NCI-H2227 treated with DMSO at 0.1 percent for 48 hours (cell line): ENCODE measurements at regions not wholly inside any gene's neighbourhood (a gene's known extent, or its start where the extent isn't known, plus 50 kb on each side); places are given as distances from the start of the nearest gene placed in this dataset.
"Not testable (repeated sequence)": the region's sequence is repeated elsewhere in the genome, so short reads cannot be mapped to it uniquely, and the experiment has no call there.

Experiments used
- DNase-seq: peaks from one replicate; lab custom pipeline; 2025; lab: John Stamatoyannopoulos, UW

DNA sequence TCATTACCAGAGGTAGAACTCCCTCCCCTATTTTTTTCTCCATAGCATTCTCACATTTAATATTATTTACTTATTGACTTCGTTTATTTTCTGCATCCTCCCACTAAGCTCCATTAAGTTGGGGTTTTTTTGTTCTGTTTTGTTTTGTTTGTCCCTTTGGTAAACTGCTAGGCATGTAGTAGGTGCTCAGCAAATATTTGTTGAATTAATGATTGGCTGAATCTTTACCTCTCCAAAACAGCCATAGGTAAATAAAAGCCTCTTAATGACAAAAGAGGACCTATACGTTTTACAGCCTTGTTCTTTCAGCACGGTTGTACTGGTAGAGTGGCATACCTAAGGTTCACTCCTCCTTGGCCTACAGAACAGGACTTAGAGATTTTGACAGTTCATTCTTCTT, 52.0 kb downstream of the PRORP start:
- DNase-seq = no peak

DNA sequence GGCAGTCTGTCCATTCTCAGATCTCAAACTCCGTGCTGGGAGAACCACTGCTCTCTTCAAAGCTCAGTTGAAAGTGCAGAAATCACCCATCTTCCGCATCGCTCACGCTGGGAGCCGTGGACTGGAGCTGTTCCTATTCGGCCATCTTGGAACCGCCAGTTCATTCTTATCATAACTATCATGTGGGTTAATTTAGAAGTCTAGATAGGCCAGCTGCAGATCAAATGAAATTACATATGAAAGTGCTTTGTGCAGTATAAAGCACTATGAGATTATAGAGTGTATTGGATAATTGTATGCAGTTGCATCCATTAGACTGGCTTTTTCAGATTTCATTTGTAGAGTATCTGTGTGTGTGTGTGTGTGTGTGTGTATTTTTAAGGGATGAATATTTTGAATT, 57.8 kb downstream of the PRORP start:
- DNase-seq = no peak

DNA sequence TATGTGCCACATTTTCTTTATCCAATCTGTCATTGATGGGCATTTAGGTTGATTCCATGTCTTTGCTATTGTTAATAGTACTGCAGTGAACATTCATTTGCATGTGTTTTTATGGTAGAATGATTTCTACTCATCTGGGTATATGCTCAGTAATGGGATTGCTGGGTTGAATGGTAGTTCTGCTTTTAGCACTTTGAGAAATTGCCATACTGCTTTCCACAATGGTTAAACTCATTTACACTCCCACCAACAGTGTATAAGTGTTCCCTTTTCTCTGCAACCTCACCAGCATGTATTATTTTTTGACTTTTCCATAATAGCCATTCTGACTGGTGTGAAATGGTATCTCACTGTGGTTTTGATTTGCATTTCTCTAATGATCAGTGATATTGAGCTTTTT, 62.5 kb downstream of the PRORP start:
- DNase-seq = not testable (repeated sequence)

DNA sequence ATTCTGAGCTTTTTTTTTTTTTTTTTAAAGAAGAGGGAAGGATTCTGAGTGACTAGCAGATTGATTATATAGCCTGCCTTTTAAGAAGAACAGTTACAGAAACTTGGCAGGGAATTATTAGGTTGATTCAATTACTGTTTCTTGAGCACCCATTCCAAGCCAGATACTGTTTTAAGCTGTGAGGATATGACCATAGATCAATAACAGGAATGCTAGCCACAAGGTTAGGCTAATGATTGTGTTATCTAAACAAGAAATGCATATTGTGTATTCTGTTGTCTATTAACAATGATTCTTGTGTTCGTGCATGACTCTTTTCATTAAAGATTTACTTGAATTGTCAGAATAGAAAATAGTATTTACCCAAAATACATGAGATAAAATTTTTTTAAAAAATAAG, 67.1 kb downstream of the PRORP start:
- no peak for DNase-seq

DNA sequence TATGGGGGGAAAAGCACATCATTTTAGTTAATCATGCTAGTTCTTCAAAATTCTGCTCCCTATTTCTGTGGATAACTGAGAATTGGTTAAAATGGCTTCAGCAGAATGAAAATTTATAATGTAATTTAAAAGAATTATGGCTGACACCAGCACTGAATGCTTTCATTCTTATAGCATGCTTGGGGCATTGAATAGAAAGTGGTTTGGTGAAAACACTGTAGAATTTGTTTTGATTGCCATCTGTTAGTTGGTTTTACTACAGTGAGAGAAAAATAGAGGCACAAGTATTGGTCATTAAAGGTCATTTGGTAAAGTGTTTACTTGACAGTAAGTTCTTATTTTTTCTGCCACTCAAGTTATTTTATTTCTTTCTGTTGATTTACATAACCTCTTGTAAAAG, 70.8 kb downstream of the PRORP start:
- no peak for DNase-seq

DNA sequence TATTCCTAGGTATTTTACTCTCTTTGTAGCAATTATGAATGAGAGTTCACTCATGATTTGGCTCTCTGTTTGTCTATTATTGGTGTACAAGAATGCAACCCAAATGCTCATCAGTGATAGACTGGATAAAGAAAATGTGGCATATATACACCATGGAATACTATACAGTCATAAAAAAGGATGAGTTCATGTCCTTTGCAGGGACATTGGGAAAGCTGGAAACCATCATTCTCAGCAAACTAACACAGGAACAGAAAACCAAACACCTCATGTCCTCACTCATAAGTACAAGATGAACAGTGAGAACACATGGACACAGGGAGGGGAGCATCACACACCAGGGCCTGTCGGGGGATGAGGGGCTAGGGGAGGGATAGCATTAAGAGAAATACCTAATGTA, 71.8 kb downstream of the PRORP start:
- DNase-seq = not testable (repeated sequence)

DNA sequence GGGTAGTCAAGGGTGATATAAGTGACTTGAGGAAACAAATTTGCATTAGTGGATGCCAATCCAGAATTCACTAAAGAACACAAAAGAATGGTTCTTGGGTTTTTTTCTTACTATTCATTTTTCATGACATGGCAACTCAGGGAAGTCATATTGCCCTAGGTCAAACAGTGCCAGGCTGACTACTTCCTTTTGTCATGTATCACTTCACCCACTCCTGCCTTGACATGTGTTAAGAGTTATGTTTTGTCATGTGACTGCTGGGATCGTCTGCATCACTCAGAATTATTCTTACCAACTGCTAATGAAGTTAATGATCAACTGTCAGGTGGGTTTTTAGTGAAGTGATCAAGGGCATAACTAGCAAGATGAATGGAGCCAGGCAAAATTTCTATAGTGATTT, 74.2 kb downstream of the PRORP start:
- DNase-seq = no peak

DNA sequence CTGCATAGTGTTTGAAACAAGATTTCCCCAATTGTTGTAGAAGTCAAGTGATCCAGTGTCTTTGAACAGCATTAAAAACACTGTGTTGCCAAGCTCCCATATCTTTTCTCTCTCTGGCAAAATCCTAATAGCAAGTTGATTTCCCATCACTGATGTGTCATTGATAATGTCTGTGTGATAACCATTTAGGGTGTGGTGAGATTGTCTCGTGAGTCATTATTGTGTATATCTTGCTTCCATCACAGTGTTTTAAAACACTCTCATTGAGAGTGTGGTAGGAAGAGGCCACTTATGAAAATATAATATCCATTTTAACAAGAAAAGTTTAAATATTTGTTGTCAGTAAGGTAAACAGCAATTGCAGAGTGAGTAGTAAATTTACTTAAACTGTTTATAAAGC, 74.7 kb downstream of the PRORP start:
- DNase-seq = no peak

DNA sequence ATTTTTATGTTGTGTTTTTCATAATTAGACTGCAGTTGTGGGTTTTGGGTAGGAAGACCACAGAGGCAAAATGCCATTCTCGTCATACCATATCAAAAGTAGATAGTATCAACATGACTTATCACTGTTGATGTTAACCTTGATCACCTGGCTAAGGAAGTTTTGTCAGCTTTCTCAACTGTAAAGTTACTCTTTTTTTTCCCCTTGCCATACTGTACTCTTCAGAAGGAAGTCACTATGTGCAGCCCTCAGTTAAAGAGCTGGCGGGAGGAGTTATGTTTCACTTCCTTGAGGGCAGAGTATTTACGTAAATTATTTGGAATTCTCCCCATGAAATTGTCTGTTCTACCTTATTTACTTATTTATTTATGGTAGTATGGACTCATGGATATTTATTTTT, 78.7 kb downstream of the PRORP start:
- DNase-seq = no peak

DNA sequence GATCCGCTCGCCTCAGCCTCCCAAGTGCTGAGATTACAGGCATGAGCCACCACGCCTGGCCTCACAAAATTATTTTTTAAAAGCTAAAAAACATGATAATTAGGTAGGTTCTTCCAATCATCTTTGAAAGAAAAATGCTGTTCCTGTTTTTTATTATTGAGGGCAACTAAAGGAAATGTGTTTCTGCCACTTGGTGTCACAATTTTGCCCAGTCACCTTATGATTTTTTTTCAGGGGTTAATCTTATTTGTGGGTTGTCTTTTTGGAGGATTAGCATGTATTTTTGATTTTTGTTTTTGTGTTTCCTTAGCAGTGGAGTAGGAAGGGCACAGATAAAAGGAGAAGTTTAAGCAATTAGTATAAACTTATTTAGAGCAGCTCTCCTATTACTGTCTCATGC, 79.8 kb downstream of the PRORP start:
- no peak for DNase-seq

DNA sequence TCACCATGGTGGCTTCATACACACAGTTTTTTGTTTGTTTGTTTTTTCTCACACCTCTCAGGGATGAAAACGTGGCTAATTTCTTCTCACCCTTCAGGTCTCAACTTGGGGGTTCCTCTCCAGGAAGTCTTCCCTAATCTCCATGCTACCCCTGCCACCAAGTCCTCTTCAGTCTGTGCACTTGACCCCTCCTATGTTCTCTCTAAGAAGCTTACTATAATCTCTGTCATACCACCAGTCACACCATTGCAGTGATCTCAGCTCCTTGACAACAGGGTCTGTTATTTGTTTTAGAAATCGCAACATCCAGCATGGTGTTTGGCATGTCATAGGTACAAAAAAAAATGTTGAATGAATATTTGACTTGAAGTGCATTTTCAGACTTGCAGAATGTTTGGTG, 83.4 kb downstream of the PRORP start:
- no peak for DNase-seq

DNA sequence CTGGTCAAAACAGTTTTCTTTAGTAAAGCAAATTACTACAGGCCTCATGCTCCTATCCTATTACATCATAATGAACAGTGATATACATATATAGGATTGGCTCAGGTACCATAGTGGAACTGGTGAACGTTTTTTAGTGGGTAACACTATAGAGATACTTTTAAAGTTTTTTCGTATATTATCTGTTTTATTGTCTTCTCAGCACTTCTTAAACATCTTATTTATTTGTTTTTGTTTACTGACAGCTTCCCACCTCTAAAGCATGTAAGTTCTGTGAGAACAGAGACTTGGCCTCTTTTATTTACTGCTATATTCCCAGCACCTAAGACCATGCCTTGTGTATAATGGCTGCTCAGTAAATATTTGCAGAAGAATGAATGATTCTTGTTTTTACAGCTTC, 81.1 kb upstream of the PSMA6 start:
- DNase-seq = no peak

DNA sequence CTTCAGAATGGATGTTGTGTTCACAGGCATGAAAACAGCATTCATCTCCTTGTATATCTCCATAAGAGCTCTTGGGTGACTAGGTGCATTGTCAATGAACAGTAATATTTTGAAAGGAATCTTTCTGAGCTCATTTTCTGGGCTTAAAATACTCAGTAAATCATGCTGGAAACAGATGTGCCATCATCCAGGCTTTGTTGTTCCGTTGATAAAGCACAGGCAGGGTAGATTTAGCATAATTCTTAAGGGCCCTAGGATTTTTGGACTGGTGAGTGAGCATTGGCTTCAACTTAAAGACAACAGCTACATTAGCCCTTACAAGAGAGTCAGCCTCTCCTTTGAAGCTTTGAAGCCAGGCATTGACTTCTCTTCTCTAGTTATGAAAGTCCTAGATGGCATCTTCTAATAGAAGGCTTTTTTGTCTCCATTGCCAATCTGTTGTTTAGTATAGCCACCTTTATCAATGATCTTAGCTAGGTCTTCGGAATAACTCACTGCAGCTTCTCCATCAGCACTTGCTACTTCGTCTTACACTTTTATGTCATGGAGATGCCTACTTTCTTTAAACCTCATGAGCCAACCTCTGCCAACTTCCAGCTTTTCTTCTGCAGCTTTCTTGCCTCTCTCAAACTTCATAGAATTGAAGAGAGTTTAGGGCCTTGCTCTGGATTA, 79.6 kb upstream of the PSMA6 start:
- DNase-seq = no peak

DNA sequence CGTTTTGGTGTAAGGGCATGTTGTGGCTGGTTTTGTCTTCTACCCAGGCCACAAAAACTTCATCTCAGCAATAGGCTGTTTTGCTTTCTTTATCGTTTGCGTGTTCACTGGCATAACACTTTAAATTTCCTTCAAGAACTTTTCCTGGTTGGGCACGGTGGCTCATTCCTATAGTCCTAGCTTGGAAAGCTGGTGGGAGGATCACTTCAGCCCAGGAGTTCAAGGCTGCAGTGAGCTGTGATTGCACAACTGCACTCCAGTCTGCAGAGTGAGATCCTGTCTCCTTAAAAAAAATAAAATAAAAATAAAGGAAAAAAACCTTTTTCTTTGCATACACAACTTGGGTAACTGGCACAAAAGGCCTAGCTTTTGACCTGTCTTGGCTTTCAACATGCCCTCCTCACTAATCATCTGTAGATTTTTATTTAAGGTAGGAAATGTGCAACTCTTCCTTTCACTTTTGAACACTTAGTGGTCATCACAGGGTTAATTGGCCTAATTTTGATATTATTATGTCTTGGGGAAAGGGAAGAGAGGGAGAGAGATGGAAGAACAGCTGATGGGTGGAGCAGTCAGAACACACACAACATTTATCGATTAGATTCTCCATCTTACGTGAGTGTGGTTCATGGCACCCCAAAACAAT, 78.9 kb upstream of the PSMA6 start:
- no peak for DNase-seq

DNA sequence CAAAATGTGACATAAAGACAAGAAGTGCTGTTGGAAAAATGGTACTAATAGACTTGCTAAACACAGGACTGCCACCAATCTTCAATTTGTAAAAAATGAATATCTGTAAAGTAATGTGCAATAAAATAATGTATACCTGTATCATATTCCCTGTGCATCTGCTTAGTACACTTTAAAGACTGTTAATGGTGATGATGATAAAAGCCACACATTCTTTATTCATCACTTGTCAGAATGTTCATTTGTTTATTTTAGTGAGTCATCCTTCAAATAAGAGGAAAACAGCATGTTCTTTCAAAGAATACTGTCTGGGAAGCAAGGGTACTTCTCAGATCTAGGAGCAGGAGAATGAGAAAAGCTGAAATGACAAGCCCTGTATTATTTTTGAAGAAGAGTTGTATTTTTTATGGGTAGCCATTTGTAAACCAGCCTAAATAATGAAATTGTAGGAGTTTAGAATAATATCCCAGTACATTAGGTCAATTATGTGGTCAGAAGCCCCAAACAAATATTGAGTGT, 78.3 kb upstream of the PSMA6 start:
- no peak for DNase-seq

DNA sequence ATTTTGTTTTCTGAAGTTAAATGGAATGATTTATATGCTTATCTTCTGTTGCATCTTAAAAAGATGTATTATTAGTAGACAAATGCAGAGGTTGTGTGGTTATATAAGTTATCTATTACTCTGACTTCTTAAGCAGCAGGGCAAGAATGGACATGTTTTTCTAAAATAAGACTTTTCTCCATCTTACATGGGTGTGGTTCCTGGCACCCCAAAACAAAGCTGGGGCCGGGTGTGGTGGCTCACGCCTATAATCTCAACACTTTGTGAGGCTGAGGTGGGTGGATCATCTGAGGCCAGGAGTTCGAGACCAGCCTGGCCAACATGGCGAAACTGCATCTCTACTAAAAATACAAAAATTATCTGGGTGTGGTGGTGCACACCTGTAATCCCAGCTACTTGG, 77.8 kb upstream of the PSMA6 start:
- DNase-seq = not testable (repeated sequence)

DNA sequence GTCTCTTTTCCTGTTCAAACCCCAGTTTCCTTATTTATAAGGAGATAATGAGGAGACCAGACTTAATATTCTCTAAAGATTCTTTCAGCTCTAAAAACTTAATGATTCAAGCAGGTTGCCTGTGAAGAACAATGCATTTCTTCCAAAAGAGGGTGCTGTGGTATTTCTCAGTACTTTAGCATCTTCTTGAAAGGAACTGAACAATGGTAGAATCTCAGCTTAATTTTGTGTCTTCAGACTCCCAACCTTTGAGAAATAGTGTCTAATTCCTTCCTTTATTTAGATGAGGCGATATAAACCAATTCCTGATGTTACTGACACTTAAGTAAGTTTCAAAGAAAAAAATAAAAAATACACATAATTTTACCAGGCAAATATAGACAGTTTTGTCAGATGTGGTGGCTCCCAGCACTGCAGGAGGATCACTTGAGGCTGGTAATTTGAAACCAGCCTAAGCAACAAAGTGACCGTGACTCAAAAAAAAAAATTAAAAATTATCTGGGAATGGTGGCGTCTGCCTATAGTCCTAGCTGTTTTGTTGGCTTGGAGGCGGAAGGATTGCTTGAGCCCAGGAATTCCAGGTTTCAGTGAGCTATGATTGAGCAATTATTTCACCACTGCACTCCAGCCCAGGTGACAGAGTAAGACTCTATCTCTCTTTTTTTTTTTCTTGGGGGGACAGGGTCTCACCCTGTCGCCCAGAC, 76.9 kb upstream of the PSMA6 start:
- DNase-seq = peak; percentile 19

DNA sequence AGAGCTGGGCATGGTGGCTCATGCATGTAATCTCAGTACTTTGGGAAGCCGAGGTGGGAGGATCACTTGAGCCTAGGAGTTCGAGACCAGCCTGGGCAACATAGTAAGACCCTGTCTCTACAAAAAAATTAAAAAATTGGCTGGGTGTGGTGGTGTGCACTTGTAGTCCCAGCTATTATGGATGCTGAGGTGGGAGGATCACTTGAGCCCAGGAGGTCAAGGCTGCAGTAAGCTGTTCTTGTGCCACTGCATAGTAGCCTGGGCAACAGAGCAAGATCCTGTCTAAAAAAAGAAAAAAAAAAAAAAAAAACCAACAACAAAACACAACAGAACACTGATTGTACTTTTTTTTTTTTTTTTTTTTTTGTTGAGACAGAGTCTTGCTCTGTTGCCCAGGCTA, 74.0 kb upstream of the PSMA6 start:
- not testable (repeated sequence) for DNase-seq

DNA sequence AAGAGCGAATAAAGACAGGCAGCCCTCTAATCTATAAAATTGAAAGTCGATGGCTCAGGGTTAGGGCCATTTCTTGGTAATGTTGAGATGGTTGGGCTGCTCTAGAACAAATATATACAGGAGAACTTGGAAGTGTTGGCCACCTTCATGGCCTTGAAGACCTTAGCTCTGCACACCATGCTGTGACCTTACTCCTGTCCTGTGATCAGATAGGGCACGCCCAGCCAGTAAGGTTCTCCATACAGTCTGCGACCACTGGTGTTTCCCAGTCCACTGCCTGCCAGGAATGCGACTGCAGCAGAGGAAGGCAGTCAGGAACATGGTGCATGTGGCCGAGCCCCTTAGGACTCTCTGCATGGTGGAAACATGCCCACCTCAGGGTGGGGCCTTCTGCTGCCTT, 73.2 kb upstream of the PSMA6 start:
- DNase-seq = no peak

DNA sequence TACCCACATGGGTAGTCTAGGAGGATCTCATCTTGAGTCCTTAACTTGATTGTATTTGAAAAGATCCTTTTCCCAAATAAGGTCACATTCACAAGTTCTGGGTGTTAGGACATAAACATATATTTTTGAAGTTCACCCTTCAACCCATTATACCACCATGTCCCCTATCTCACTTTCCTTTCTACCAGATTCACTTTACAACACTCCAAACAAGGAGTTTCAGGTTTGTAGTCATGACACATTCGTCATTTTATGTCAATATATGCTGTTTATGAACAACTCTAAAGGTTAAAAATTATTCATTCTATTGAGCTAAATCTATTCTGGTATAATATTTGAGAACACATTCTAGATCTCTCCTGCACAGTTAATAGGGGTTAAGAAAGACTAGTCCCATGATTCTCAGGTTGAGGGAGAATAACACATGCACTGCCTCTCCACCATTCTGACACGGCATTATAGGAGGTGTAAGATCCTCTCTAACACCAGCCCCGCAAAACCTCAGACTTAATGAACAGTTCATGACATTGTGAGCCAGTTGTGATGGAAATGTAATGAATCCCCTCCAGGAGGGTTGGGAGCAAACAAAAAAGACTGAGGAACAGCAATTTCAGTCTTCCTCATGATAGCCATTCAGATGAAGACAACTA, 72.0 kb upstream of the PSMA6 start:
- DNase-seq = no peak

DNA sequence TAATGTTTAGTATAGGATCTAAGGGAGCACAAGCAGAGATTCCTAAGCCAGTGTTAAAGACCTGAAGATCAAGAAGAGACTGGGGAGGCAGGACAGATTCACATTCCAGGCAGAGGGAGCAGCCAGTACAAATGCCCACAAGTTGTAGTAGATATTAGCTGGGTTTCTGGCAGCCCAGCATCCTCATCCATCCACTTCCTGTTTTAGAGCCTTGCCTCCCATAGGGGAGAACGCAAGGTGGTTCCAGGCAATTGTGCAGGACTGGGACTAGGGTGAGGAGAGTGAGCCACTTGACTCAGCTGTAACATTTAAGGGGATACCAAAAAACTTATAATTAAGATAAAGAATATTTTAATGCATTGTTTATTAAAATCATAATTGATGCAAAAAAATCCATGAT, 71.3 kb upstream of the PSMA6 start:
- DNase-seq = no peak

DNA sequence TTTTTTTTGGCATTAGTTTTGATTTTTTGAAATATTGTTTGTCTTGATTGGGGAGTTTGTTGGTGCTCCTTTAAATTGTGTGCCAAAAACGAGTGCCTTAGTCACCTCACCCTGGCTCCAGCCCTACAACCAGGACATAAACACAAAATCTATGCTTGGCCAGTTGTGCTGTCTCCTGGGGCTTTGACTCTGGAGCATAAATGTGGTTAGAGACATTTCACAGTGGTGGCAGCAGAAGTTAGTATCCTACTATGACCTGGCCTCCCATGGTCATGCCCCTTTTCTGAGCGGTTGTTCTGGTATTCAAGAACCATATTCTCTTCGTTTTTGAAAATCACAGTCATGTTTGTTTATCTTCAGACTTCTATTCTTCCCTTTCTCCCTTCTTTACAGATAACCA, 70.7 kb upstream of the PSMA6 start:
- no peak for DNase-seq

DNA sequence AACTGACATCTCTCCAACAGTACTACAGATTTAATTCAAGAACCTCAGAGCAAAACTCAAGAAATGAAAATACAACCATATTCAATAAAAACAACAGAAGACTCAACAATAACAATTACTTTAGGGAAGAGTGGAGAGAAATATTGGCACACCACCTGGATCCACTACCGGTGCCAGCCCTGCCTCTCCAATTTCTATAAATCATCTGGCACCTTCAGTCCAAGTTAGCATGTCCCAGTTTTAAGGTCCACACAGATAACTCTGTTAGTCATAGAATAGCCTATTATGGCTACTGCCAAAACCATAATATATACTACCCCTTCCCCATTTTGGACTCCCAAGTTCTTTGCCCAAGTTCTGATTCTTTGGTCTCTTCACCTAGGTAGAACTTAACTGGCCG, 69.9 kb upstream of the PSMA6 start:
- no peak for DNase-seq
